Stimulated activated CD4-positive, alpha-beta T cell treated with anti-CD3 and anti-CD28 coated beads, Interleukin-1b, Interleukin-23, amount 100 ng/mL, for 24 hours (primary cell): ENCODE measurements at regions not wholly inside any gene's neighbourhood (a gene's known extent, or its start where the extent isn't known, plus 50 kb on each side); places are given as distances from the start of the nearest gene placed in this dataset.

Source experiments
- DNase-seq, 4 experiments: peaks; one replicate each; pipeline ENCODE4 v3.0.0-alpha.2; 2020; ENCODE audit warnings: low read depth in 4 of 4, low spot score in 1 of 4

GRCh38 chr2:18797133-18797845, 207.9 kb upstream of the NT5C1B start:
- DNase-seq, result no peak

- DNase-seq, result no peak
Measured at GRCh38 chr2:18795906-18796305, 206.5 kb upstream of the NT5C1B start.

GRCh38 chr2:18792684-18793083, 203.3 kb upstream of the NT5C1B start:
- DNase-seq, result no peak

GRCh38 chr2:18792226-18792629, 202.9 kb upstream of the NT5C1B start:
- no peak for DNase-seq

- no peak for DNase-seq
Measured at GRCh38 chr2:18791172-18791797, 201.9 kb upstream of the NT5C1B start.

GRCh38 chr2:18790509-18791171, 201.3 kb upstream of the NT5C1B start:
- no peak for DNase-seq

- no peak for DNase-seq
Measured at GRCh38 chr2:18788592-18788991, 199.2 kb upstream of the NT5C1B start.

GRCh38 chr2:18787726-18788125, 198.4 kb upstream of the NT5C1B start:
- DNase-seq, result no peak

- DNase-seq, result no peak
Measured at GRCh38 chr2:18784245-18784644, 194.9 kb upstream of the NT5C1B start.

- no peak for DNase-seq
Measured at GRCh38 chr2:18781541-18782280, 192.3 kb upstream of the NT5C1B start.

- no peak for DNase-seq
Measured at GRCh38 chr2:18777250-18777812, 188.0 kb upstream of the NT5C1B start.

GRCh38 chr2:18771212-18771611, 181.8 kb upstream of the NT5C1B start:
- no peak for DNase-seq

GRCh38 chr2:18763338-18763737, 174.0 kb upstream of the NT5C1B start:
- DNase-seq, result no peak

- no peak for DNase-seq
Measured at GRCh38 chr2:18762667-18763066, 173.3 kb upstream of the NT5C1B start.

- no peak for DNase-seq
Measured at GRCh38 chr2:18754286-18754685, 164.9 kb upstream of the NT5C1B start.

GRCh38 chr2:18753722-18754121, 164.4 kb upstream of the NT5C1B start:
- DNase-seq, result no peak

GRCh38 chr2:18752667-18753422, 163.5 kb upstream of the NT5C1B start:
- DNase-seq, result no peak

GRCh38 chr2:18752022-18752493, 162.7 kb upstream of the NT5C1B start:
- DNase-seq, result no peak

GRCh38 chr2:18750672-18751554, 161.5 kb upstream of the NT5C1B start:
- DNase-seq, result no peak
